DMS53 (cell line): ENCODE measurements at regions not wholly inside any gene's neighbourhood (a gene's known extent, or its start where the extent isn't known, plus 50 kb on each side); places are given as distances from the start of the nearest gene placed in this dataset.

Experiments used
- DNase-seq: peaks from one replicate; lab custom pipeline; 2025; lab: John Stamatoyannopoulos, UW

GRCh38 chr6:225907-226306 is 66.4 kb upstream of the DUSP22 start:
- DNase-seq = no peak

GRCh38 chr6:226516-227073 is 65.7 kb upstream of the DUSP22 start:
- no peak for DNase-seq

- DNase-seq = no peak
Measured at GRCh38 chr6:227074-227782, 65.1 kb upstream of the DUSP22 start.

GRCh38 chr6:227812-228338 is 64.4 kb upstream of the DUSP22 start:
- DNase-seq = no peak

- no peak for DNase-seq
Measured at GRCh38 chr6:228881-229651, 63.2 kb upstream of the DUSP22 start.

GRCh38 chr6:231779-232178 is 60.5 kb upstream of the DUSP22 start:
- no peak for DNase-seq

- DNase-seq = no peak
Measured at GRCh38 chr6:232982-233640, 59.2 kb upstream of the DUSP22 start.

- DNase-seq = no peak
Measured at GRCh38 chr6:234706-235372, 57.4 kb upstream of the DUSP22 start.

- DNase-seq = no peak
Measured at GRCh38 chr6:235763-236360, 56.4 kb upstream of the DUSP22 start.

GRCh38 chr6:236519-236918 is 55.8 kb upstream of the DUSP22 start:
- no peak for DNase-seq

GRCh38 chr6:240151-240550 is 52.1 kb upstream of the DUSP22 start:
- no peak for DNase-seq

- DNase-seq = no peak
Measured at GRCh38 chr6:241336-241865, 50.9 kb upstream of the DUSP22 start.
